ENCODE measurements at regions not wholly inside any gene's neighbourhood (a gene's known extent, or its start where the extent isn't known, plus 50 kb on each side); places are given as distances from the start of the nearest gene placed in this dataset.

DNA sequence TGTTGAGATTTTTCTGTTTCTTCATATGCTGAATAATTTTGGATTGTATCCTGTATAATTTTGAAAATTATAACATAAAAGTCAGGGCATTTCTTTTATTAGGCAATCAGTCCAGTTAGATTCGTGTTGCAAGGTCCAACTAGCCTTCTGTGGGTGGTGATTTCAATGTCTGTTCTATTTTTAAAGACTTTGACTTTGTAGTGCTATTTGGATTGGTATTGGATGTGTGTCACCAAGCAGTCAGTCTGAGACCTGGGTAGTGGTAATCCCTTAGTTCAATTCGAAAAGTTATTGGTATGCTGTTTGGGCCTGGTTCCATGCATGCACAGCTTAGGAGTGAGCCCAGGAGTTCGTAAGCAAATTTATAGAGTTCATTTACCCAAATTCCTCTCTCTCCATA is 82.2 kb downstream of the EPDR1 start:
- DNase-seq: no peak

DNA sequence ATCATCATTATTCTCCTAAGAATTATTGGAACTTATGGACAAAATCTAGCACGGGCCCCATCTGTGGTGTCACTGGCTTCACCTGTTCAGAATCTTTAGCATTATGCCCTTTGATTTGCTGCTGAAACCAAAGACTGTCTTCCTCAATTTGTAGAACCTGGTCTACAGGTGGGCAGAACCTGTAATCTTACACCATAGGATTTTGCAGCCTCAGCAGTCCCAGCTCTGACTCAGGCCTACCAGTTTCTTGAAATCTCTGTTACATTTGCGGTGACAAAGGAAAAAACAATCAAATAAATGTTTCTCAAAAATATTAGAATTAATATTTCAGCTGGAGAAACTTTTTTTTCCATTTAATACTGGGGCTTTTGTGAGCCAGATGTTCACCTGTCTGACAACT is 86.1 kb downstream of the EPDR1 start:
- DNase-seq: no peak

DNA sequence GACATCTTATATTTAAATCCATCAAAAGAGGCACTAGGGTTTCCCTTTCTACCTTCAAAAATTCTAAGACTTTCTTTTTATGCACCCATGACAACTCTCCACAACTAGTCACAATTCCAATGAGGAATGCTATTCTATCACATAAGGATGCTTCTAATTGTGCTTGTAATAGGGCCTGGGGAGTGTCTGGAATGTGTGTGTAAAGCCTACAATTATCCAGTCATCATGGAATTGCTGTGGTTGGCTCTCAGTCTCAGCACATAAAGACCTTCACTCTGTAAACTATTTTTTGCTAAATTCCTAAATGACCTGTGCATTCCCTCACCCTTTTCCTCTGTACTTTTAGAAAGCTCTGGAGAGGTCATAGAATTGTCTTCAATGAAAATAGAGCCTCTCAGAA is 86.7 kb downstream of the EPDR1 start:
- DNase-seq: no peak

DNA sequence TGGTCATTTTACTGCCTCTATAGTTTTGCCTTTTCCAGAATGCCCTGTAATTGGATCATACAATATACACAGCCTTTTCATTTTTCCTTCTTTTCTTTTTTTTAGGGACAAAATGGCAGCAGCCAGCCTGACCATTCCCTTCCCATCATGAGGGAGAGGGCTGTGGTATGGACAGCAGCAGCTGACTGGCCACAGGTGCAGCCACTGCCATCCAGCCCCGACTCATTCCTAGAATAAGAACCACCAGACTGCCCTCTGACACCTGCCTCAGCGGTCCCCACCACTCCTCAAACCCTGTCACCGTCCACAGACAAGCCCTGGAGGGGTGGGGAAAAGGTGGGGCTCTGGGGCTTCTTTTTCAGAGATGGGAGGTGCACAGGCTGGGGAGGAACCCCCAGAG is 92.8 kb downstream of the EPDR1 start:
- DNase-seq: no peak

DNA sequence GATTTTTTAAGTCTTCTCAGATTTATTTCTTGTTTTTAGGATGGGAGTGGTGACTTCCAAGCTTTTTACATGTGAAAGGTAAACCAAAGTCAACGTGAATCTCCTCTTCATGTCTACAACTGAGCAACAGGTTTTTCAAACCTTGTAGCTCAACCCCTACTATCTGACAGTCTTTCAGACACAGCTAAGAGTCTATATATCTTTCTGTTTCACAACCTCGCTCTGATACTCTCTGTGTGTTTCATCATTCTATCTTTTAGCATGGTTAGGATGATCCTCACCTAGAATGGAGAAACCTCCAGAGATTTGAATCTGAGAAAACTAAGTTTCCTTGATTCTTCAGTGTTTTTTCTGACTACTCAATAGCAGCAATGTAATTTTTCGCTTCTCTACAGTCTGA is 96.1 kb downstream of the EPDR1 start:
- no peak for DNase-seq

DNA sequence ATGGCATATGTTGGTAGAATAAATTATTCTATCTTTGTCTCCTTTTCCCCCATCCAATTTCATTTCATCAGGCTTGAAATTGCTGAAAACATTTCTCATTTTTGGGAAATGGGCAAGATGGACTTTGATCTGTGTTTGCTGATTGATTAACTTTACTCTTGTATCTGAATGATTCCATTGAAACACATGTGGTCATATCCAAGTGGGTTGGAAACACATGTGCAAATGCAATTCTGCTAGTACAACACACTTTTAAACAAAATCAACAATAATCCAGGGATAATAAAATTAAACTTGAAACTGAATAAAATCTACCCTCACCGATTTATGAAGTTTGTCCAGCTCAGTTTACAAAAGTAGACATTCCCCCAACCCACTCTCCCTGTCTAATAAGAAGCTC is 96.9 kb downstream of the EPDR1 start:
- no peak for DNase-seq

DNA sequence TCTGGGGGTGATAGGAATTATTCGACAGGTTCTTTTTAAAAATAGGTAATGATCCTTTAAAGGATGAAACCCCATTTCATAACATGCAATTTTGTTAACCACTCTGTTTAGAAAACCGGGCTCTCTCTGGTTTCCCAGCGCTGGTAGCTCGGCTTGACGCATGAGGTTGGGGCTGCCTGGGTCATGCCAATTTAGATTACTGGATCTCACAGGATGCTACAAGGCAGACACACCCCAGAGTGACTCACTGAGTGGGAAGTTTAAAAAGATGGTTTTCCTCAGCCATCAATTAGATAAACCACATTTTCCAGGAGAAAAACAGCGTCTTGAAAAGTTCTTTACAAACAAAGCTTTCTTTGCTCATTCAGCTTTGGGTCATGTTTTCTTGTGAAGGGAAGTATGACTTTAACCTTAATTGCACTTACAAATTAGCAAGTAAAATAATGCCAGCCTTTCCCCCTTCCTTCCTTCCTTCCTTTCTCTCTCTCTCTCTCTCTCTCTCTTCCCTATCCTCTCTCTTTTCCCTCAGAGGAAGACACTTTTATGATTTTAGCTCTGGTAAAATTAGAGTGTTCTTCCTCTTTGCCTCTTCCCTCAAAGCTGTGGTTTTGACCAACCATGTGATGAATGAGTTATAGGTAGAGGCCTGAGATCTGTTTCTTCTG is 99.8 kb downstream of the EPDR1 start:
- DNase-seq: no peak

DNA sequence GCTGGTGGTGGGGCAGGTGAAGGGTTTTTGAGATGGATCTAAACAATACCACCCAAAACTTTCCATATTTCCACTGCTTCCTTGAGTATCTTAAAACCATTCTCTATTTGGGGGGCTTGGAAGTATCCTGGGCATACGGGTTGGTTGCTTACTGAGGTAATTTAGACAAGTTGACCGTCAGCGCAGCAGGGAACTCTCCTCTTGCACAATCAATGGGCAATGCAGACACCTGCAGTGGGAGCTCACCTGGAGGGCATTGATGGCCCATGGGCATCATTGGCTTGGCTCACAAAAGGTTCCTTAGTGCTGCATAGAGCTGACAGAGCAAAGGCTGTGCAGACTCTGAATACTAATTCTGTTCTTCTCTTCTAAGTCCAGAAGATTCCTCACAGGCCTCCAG is 101.5 kb downstream of the EPDR1 start:
- DNase-seq: no peak

DNA sequence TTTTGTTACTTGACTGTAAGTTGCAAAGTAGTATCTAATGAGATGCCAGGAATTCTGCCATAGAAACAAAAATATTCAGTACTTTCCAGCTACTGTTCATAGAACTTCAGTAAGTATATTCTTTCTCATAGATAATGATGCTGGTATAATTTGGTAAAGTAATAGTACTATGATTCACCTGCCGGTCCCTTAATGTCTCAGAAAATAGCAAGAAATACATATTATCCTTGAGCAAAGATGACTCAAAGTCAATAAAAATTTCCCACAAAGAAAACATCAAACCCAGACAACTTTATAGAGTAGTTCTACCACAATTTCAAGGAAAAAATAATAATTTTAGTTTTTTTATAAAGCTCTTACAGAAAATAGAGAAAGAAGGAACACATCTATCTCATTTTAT is 105.4 kb downstream of the EPDR1 start:
- DNase-seq: no peak

DNA sequence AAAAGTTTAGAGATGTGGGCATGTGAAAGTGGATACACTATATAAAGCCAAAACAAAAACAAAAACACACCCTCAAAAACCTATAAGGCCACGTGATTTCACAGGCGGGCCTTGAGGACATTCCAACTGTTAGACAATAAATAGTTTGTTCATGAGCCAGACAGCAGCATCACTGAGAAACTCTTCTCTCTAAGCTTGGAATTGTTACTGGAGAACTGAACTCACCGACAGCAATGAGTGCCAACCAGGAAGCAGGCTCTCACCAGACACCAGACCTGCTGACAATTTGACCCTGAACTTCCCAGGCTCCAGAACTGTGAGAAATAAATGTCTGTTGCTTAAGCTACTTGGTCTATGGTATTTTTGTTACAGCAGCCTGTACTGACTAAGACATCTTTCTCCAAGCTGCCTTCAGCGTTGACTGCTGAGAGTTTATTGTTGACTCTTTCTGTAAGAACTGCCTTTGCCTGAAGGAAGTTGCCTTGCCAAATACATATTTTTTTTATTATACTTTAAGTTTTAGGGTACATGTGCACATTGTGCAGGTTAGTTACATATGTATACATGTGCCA is 107.5 kb downstream of the EPDR1 start:
- DNase-seq: no peak

DNA sequence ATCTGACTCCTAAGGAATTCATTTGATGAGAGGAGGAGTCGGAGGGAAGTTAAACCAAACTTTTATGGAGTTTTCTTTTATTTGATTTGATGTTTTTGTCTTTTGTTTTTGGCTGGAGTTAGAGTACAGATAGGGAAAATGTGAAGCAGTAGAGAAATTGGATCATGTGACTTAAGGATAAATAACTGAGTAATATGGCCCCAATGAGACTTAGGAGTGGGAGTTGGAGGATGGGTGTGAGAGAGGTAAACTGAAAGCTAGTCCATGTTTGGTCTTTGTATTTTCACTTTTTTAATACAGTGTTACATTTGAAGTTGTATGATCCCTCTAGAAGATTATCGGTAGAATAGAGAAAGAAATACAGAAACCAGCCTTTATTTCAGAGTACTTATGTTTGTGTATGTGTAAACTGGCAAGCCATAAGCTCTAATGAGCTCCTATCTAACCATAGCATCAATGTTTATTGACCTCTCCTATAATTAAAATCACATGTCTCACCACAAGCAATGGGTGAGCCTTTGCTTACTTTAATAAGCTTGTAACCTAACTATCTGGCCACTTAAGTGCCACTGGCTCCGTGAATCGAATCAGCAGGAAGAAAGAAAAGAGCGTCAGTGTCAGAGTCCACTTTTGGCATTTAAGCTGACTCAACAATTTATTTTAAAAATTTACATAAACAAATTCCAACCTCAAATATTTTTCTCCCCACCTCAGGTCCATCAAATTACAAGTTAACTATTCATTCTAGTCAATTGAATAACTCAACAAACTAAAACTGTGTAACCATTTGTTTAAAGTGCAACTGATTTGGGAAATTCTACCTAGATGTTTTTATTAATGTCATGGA is 113.8 kb downstream of the EPDR1 start:
- DNase-seq: no peak

DNA sequence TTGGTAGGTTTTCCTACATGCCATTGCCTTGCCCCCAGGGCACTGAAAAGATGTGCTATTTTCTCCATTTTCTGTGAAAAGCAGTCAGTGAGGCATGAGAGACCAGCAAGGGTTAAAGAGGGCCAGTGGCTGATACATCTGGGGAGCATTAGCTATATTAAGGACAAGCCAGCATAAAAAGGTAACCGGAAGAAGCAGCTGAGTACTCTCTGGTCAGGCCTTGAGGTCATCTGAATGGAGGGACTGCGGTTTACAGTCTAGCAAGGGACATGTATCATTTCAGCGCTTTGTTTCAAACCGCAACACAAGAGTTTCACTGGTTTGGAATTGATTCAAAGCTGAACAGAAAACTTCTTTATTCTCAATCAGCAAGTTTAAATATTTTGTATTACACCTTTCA is 120.4 kb downstream of the EPDR1 start:
- no peak for DNase-seq

DNA sequence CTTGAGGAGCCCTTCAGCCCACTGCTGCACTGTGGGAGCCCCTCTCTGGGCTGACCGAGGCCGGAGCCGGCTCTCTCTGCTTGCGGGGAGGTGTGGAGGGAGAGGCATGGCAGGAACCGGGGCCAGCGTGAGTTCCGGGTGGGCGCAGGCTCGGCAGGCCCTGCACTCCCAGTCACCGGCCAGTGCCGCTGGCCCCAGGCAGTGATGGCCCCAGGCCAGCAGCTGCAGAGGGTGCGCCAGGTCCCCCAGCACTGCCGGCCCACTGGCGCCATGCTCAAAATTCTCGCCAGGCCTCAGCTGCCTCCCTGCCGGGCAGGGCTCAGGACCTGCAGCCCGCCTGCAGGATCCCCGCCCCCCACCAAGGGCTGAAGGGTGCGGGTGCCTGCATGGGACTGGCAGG is 128.4 kb upstream of the STARD3NL start:
- no peak for DNase-seq

DNA sequence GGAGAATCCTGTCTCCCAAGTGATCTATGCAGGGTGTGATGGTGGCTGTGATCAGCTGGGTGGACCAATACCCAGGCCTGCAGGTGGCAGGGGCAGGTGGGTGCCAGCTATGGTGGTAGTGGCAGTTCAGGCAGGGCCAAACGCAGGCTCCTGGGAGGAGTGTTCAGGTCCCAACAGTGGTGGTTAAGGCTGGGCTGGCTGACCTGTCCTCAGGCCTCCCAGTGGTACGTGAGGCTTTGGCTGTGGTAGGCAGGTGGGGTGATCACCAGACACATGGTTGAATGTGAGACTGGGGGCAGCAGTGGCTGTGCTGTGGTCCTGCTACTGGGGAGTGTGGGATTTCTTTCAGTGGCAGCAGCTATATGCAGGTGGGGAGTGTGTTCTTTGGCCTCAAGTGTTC is 126.7 kb upstream of the STARD3NL start:
- DNase-seq: no peak

DNA sequence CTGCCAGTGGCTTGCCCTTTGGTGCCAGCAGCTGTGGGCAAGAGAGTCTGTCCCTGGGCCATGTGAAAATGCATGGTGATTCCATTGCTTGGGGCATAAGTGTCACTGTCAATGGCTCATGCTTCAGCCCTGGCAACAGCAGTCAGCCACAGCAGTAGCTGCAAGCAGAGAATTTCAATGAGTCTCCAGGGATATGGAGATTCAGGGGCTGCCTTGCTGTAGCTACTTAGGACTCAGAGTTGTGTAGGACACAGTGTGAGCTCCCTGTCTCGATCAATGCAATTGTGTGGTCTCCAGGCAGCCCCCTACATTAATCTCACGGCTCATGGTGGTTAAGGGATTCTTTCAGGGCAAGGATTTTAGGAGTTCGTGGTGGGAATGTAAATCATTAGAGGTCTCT is 126.3 kb upstream of the STARD3NL start:
- DNase-seq: no peak

DNA sequence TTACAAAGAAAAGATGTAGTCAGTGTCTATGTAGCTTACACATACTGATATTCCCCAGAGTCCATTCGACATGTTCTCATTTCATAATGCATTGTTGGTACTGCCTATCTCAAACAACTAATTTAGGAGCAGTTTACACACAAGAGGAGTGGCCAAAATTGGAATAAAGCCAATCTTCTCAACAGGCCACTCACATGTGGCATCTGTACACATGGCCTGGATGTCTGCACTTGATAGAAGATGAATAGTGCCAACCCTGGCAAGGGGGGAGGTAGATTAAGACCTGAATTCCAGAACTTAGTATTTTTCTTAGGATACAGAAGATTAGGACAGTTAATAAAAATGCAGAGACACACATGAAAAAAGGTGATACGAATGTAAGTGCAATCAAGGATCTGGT is 125.3 kb upstream of the STARD3NL start:
- peak; percentile 3 to 18 for DNase-seq

DNA sequence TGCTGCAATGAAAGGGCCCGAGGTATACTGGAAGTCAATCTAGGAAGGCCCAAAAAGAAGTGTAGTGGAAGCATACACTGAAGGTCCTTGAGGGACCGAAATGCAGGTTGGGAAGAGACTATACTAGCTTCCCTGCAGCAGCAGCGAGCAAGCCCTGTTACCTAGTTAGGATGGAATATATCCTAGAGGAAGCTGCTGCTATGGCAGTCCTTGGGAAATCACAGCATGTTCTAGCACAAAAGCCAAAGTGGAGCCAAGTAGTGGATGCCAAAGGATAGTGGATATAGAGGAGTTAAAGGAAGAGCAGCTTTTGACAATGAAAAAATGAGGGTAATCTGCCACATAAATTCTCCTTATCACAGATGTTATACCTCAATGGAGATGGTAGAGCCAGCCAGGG is 123.8 kb upstream of the STARD3NL start:
- no peak for DNase-seq

DNA sequence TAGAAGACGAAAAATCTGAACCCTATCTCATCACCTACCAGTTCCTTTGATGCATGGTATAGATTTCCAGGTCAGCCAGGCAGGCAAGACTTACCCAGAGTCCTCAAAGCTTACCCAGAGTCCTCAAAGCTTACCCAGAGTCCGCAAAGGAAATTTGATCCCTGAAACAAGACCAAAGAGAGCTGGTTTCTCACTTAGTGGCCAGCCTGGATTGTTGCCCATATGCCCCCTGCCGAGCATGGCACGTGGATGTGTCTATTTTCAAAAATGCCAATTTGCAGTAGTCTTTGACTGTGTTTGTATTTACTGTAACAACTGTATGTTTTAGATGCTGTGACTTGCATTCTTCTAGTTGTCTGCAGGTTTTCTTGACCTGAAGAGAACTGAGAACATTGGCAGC is 120.2 kb upstream of the STARD3NL start:
- DNase-seq: peak in 1 of 2 experiments; percentile 46

DNA sequence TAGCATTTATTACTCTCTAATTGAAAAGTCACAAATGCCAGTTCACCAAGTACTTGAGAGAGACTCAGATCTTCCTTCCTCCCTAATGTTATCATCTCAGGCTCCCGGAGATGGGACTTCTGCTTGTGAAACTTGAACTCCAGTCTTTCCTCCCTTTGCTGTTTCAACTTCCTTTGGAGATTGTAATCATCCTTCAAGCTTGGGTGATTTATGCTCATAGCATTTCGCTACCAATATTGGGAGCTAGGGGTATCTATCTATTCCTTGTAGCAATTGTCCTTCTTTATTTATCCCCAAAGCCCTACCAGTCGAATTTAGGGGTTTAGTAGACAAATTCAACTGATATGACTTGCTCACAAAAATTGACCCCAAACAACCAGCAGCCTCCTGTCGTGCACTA is 117.9 kb upstream of the STARD3NL start:
- DNase-seq: no peak

DNA sequence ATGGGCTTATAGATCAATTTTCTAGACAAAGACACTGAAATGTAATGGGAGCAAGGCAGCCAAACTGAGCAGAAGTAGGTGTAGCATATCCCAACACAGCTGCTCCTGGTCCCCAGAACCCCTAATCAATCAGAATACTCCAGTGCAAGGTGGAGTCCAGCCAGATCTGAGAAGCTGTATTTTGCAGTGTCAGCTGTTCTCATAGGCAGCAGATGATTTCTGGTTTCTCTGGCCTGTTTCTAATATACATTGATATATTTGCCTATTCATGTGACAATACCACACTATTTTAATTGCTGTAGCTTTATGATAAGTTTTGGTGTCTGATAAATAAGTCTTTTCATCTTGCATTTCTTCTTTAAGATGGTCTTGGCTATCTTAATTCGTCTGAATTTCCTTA is 117.4 kb upstream of the STARD3NL start:
- no peak for DNase-seq

DNA sequence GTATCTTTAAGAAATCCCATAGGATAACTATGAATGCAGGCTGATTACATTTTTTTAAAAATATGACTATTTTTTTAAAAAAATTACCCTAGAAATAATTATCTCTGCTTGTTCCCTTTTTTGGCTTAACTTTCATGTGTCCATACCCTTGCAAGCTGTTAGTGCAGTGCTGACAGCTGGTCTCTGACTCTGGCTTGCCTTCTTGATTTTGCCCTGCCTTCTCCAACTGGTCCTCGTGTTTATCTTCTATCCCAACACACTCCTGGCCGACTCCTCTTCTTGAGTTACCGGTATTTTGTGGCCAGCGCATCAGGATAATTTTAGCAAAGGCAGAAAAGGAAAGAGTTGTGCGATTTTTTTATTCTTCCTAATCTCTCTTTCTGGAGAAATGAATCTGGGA is 111.7 kb upstream of the STARD3NL start:
- no peak for DNase-seq

DNA sequence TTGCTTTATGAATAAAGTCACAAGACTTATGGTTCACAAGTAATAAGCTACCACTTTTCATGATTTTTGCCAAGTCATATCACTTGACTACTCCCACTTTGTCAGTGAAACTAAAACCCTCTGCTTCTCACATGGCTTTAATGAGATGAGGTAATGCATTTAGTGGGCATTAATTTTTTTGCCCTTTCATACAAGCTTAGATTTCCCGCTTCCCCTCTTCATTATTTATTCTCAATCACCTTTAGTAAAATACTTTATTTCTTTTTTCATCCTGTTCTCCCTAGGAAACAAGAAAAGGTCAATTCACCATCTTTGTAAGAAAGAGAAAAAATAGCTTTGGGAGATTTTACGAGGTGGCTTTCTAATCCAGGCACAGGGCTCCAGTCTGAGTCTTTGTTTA is 109.6 kb upstream of the STARD3NL start:
- DNase-seq: no peak

DNA sequence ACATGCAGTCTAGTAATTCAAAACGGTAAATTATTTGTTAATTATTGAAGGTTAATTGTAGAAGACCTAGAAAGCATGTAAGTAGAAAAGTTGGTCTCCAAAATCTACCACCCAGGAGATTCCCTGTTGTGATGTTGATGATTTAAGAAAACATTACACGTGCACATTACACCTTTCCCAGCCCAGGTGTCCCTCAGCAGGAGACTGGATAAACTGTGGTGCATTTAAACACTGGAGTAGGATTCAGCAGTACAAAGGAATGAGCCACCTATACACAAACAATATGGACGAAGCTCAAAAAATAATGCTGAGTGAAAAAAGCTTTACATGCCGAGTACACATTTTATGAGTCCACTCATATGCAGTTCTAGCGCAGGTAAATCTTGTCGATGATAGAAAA is 109.0 kb upstream of the STARD3NL start:
- peak; percentile 6 to 65 for DNase-seq

DNA sequence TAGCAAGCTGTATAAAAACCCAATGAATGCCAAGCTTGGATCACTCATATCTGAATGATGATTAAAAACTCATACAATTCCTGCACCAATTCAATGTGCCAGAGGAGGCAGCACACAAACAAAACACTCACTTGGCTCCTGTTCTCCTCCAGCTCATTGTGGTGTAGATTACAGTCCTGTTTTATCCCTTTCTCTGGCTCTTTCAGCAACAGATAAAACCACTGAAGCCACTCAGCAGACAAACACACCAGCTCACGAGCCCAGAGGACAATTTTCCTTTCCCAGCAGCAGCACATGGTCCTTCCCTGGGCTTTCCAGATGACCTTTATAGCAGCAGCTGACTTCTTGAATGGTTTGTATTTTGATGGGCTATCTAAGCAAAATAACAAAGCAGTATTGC is 107.3 kb upstream of the STARD3NL start:
- DNase-seq: peak; percentile 27 to 75
